Sigmoid colon (tissue), 6 donors: ENCODE measurements at regions not wholly inside any gene's neighbourhood (a gene's known extent, or its start where the extent isn't known, plus 50 kb on each side); places are given as distances from the start of the nearest gene placed in this dataset.

Experiments
- DNase-seq: peaks from one replicate; pipeline ENCODE4 v3.0.0-alpha.2; 2019
- H3K27ac ChIP-seq, 4 donors: fragments of 200-600 bp; sonication (generic); one replicate each; pipeline ENCODE4 v1.5.1; 2016 to 2019; ENCODE audit warnings: mild to moderate bottlenecking in 1 of 4
- H3K27me3 ChIP-seq, 3 donors: fragments of 200-600 bp; sonication (generic); one replicate each; pipeline ENCODE4 v1.5.1; 2019; ENCODE audit warnings: mild to moderate bottlenecking in 1 of 3
- H3K36me3 ChIP-seq, 4 donors: fragments of 200-600 bp; sonication (generic); one replicate each; pipeline ENCODE4 v1.5.1; 2016 to 2019
- H3K4me1 ChIP-seq, 4 donors: fragments of 200-600 bp; sonication (generic); one replicate each; pipeline ENCODE4 v1.5.1; 2017 to 2019
- H3K4me3 ChIP-seq, 4 donors: fragments of 200-600 bp; sonication (generic); one replicate each; pipeline ENCODE4 v1.5.1; 2017 to 2019; ENCODE audit warnings: mild to moderate bottlenecking in 2 of 4, moderate library complexity in 1 of 4
- H3K9me3 ChIP-seq, 4 donors: fragments of 200-600 bp in 3 of 4; sonication (generic) in 3 of 4; one replicate each; pipeline versions ENCODE4 v1.5.1 to v1.6.1; 2013 to 2019
- EP300 ChIP-seq, 4 donors: sonication (generic); formaldehyde crosslinking; IDR thresholded peaks; one replicate each; pipeline ENCODE4 v1.6.1; 2017; ENCODE audit warnings: antibody characterized with exemption in 4 of 4
- POLR2A ChIP-seq, 2 donors: fragments of 450-650 bp; IDR thresholded peaks; one replicate each; pipeline ENCODE4 v1.6.1; 2016; ENCODE audit warnings: antibody characterized with exemption in 2 of 2, mild to moderate bottlenecking in 2 of 2, moderate library complexity in 2 of 2
- POLR2AphosphoS5 ChIP-seq, 4 donors: sonication (generic); formaldehyde crosslinking; IDR thresholded peaks; one replicate each; pipeline ENCODE4 v1.6.1; 2017; ENCODE audit warnings: antibody characterized with exemption in 4 of 4
- WGBS, 2 donors: extraction: QIAGEN DNeasy Blood & Tissue Kit; methylation state at CpG; one replicate each; pipeline ENCODE4 v1.1.7; 2013; 5-methylcytosine and 5-hydroxymethylcytosine counted together
- intact Hi-C: fragments of 100-400 bp; cut with DNase I; formaldehyde crosslinking; loops from one replicate; pipeline ENCODE4 v1.15.1; 2023
- TF ChIP-seq, protein P1 (sequence below), 4 experiments: fragments of 450-650 bp in 3 of 4; fragments of 200-600 bp in 1 of 4; IDR thresholded peaks; one replicate each; pipeline ENCODE4 v1.5.1; 2016 to 2019; ENCODE audit warnings: antibody characterized with exemption in 4 of 4, mild to moderate bottlenecking in 3 of 4, moderate library complexity in 2 of 4
- donor health status: healthy with polysubstance abuse.
- donor health status: healthy.

- Histone ChIP-seq H3K4me1 (no peaks in the 10 kb centered on the region), H3K27me3 (peaks cover 0 to 3% (median 0%) of the 10 kb centered on the region in 3 donors), H3K4me3 (no peak overlapping the region), H3K36me3 (no peaks in the 10 kb centered on the region), H3K27ac (no peak overlapping the region), H3K9me3 (no peaks in the 10 kb centered on the region)
- WGBS, 2 donors = 66 to 80% methylated on average over 11 of the region's 11 CpGs
- TF ChIP-seq EP300 (IDR thresholded peaks at IDR 0.05) (no peak), POLR2A (IDR thresholded peaks at IDR 0.05) (no peak), POLR2AphosphoS5 (IDR thresholded peaks at IDR 0.05) (no peak)
- TF ChIP-seq, protein P1, sequence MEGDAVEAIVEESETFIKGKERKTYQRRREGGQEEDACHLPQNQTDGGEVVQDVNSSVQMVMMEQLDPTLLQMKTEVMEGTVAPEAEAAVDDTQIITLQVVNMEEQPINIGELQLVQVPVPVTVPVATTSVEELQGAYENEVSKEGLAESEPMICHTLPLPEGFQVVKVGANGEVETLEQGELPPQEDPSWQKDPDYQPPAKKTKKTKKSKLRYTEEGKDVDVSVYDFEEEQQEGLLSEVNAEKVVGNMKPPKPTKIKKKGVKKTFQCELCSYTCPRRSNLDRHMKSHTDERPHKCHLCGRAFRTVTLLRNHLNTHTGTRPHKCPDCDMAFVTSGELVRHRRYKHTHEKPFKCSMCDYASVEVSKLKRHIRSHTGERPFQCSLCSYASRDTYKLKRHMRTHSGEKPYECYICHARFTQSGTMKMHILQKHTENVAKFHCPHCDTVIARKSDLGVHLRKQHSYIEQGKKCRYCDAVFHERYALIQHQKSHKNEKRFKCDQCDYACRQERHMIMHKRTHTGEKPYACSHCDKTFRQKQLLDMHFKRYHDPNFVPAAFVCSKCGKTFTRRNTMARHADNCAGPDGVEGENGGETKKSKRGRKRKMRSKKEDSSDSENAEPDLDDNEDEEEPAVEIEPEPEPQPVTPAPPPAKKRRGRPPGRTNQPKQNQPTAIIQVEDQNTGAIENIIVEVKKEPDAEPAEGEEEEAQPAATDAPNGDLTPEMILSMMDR (IDR thresholded peaks at IDR 0.05) = no peak
- DNase-seq = peak; percentile 37
- intact Hi-C loops = no loop called here
These were observed 364.6 kb downstream of the PREX1 start for GRCh38 chr20:48463096-48463720.

- 81 to 92% methylated on average over 3 of the region's 3 CpGs for WGBS, 2 donors
- no peaks in the 10 kb centered on the region for H3K36me3 ChIP-seq
- H3K9me3 ChIP-seq = no peaks in the 10 kb centered on the region
- H3K27me3 ChIP-seq = no peaks in the 10 kb centered on the region
- DNase-seq = no peak
- no peaks in the 10 kb centered on the region for H3K4me1 ChIP-seq
- intact Hi-C loops = no loop called here
- TF ChIP-seq EP300 (IDR thresholded peaks at IDR 0.05) (no peak), POLR2A (IDR thresholded peaks at IDR 0.05) (no peak), POLR2AphosphoS5 (IDR thresholded peaks at IDR 0.05) (no peak)
- TF ChIP-seq, protein P1 (IDR thresholded peaks at IDR 0.05) = no peak
- H3K27ac ChIP-seq = no peak overlapping the region
- H3K4me3 ChIP-seq = no peak overlapping the region
These were observed 366.1 kb downstream of the PREX1 start for GRCh38 chr20:48461735-48462119.

GRCh38 chr20:48461091-48461734 lies 366.6 kb downstream of the PREX1 start:
- no peaks in the 10 kb centered on the region for H3K9me3 ChIP-seq
- H3K4me3 ChIP-seq = no peak overlapping the region
- TF ChIP-seq, protein P1 (IDR thresholded peaks at IDR 0.05) = no peak
- TF ChIP-seq POLR2AphosphoS5 (IDR thresholded peaks at IDR 0.05) = no peak
- no peak for TF ChIP-seq POLR2A (IDR thresholded peaks at IDR 0.05)
- TF ChIP-seq EP300 (IDR thresholded peaks at IDR 0.05) = no peak
- no peaks in the 10 kb centered on the region for H3K4me1 ChIP-seq
- H3K27ac ChIP-seq = no peak overlapping the region
- WGBS, 2 donors = 43 to 48% methylated on average over 12 of the region's 12 CpGs
- H3K27me3 ChIP-seq = no peaks in the 10 kb centered on the region
- H3K36me3 ChIP-seq = no peaks in the 10 kb centered on the region
- intact Hi-C loops = no loop called here
- DNase-seq = peak; percentile 24

DNA sequence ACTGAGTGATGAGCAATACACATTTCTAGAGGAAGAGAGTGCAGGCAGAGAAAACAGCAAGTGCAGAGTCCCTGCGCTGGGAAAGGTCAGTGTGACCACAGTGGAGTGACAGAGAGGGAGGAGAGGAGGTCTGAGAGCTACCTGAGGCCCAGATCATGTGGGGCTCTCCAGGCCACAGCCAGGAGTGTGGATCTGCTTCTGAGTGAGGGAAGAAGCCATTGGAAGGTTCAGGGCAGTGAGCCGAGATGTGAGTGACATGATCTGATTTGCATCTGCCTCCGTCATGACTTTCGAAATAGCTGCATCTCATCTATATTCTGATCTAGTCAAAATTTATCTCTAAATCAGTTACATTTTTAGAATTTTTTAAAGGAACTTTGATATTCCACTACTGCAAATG lies 367.1 kb downstream of the PREX1 start:
- no peak overlapping the region for H3K27ac ChIP-seq
- H3K4me1 ChIP-seq = no peaks in the 10 kb centered on the region
- 76 to 84% methylated on average over 4 of the region's 4 CpGs for WGBS, 2 donors
- no peak overlapping the region for H3K4me3 ChIP-seq
- no peaks in the 10 kb centered on the region for H3K9me3 ChIP-seq
- TF ChIP-seq EP300 (IDR thresholded peaks at IDR 0.05) (no peak), POLR2AphosphoS5 (IDR thresholded peaks at IDR 0.05) (no peak)
- TF ChIP-seq, protein P1 (IDR thresholded peaks at IDR 0.05) = no peak
- no peaks in the 10 kb centered on the region for H3K36me3 ChIP-seq
- intact Hi-C loops = no loop called here
- DNase-seq = peak; percentile 32
- H3K27me3 ChIP-seq = peaks cover 0 to 3% (median 0%) of the 10 kb centered on the region in 3 donors
